Hematopoietic multipotent progenitor cell treated with erythropoietin and hydrocortisone succinate and interleukin-3 and kit ligand, for 4 days (in vitro differentiated cells): ENCODE measurements at regions not wholly inside any gene's neighbourhood (a gene's known extent, or its start where the extent isn't known, plus 50 kb on each side); places are given as distances from the start of the nearest gene placed in this dataset.
A peak's percentile ranks its signal among the peaks of the same experiment; 100 is the strongest.
"Not testable (repeated sequence)": the region's sequence is repeated elsewhere in the genome, so short reads cannot be mapped to it uniquely, and the experiment has no call there.

Source experiments
- DNase-seq: peaks from one replicate; pipeline ENCODE4 v3.0.0-alpha.2; 2015

- DNase-seq: no peak
Observed at GRCh38 chr1:208475951-208476845, 232.0 kb upstream of the PLXNA2 start.

GRCh38 chr1:208476846-208477170 lies 232.6 kb upstream of the PLXNA2 start:
- no peak for DNase-seq

GRCh38 chr1:208479435-208479834 lies 235.3 kb upstream of the PLXNA2 start:
- DNase-seq: no peak

- DNase-seq: no peak
Observed at GRCh38 chr1:208485512-208485911, 241.3 kb upstream of the PLXNA2 start.

GRCh38 chr1:208486677-208487076 lies 242.5 kb upstream of the PLXNA2 start:
- no peak for DNase-seq

- DNase-seq: not testable (repeated sequence)
Observed at GRCh38 chr1:208488432-208488831, 244.2 kb upstream of the PLXNA2 start.

- DNase-seq: no peak
Observed at GRCh38 chr1:208496467-208497371, 252.5 kb upstream of the PLXNA2 start.

- DNase-seq: no peak
Observed at GRCh38 chr1:208497866-208498541, 253.8 kb upstream of the PLXNA2 start.

GRCh38 chr1:208499026-208499425 lies 254.8 kb upstream of the PLXNA2 start:
- DNase-seq: peak; percentile 73

- no peak for DNase-seq
Observed at GRCh38 chr1:208499601-208500000, 255.4 kb upstream of the PLXNA2 start.

- DNase-seq: no peak
Observed at GRCh38 chr1:208500375-208500774, 256.2 kb upstream of the PLXNA2 start.

- DNase-seq: no peak
Observed at GRCh38 chr1:208501542-208501941, 257.4 kb upstream of the PLXNA2 start.

GRCh38 chr1:208503787-208504186 lies 259.6 kb upstream of the PLXNA2 start:
- no peak for DNase-seq

GRCh38 chr1:208506812-208507211 lies 262.6 kb upstream of the PLXNA2 start:
- DNase-seq: no peak

- no peak for DNase-seq
Observed at GRCh38 chr1:208509072-208509471, 264.9 kb upstream of the PLXNA2 start.

GRCh38 chr1:208510192-208510952 lies 266.2 kb upstream of the PLXNA2 start:
- no peak for DNase-seq

GRCh38 chr1:208511242-208511860 lies 267.2 kb upstream of the PLXNA2 start:
- DNase-seq: no peak

- DNase-seq: no peak
Observed at GRCh38 chr1:208513799-208514198, 269.6 kb upstream of the PLXNA2 start.

GRCh38 chr1:208515129-208515528 lies 270.9 kb upstream of the PLXNA2 start:
- DNase-seq: no peak

- DNase-seq: no peak
Observed at GRCh38 chr1:208516780-208517179, 272.6 kb upstream of the PLXNA2 start.

- DNase-seq: no peak
Observed at GRCh38 chr1:208520438-208521099, 276.4 kb upstream of the PLXNA2 start.

GRCh38 chr1:208521534-208521933 lies 277.4 kb upstream of the PLXNA2 start:
- DNase-seq: no peak
